HG02642 (cell line): ENCODE measurements at regions not wholly inside any gene's neighbourhood (a gene's known extent, or its start where the extent isn't known, plus 50 kb on each side); places are given as distances from the start of the nearest gene placed in this dataset.

Source experiments
- ATAC-seq: cut with Tn5 transposase; IDR thresholded peaks from one replicate; pipeline ENCODE4 v1.9.1; 2021; ENCODE audit warnings: mild to moderate bottlenecking; ENCODE audit not compliant: unreplicated experiment, poor library complexity

GRCh38 chr1:204817341-204817740 lies 53.3 kb upstream of the NFASC start:
- ATAC-seq: no peak

GRCh38 chr1:204818998-204819397 lies 51.7 kb upstream of the NFASC start:
- ATAC-seq: no peak

GRCh38 chr1:204819495-204819894 lies 51.2 kb upstream of the NFASC start:
- ATAC-seq: no peak
